MCF 10A (cell line): ENCODE measurements at regions not wholly inside any gene's neighbourhood (a gene's known extent, or its start where the extent isn't known, plus 50 kb on each side); places are given as distances from the start of the nearest gene placed in this dataset.

Source experiments
- BruUV-seq: library from RNA; stranded (reverse); fragments of 400-500 nt; replicated peaks from 2 replicates; lab custom pipeline; 2021; lab: Mats Ljungman, UMichigan
- CTCF ChIA-PET: fragments of 300-600 bp; sonication (Branson Sonifier 250); formaldehyde crosslinking; extraction: SDS; loops from one replicate; lab custom pipeline; 2021; ENCODE audit warnings: antibody characterized with exemption, inconsistent platforms; lab: Yijun Ruan, JAX
- POLR2A ChIA-PET: fragments of 300-600, 350-650 bp; sonication (Branson Sonifier 250); formaldehyde crosslinking; extraction: SDS; loops from one replicate; lab custom pipeline; 2020; ENCODE audit warnings: antibody characterized with exemption, inconsistent platforms; lab: Yijun Ruan, JAX
- DNase-seq: peaks from one replicate; pipeline ENCODE4 v3.0.0-alpha.2; 2018; ENCODE audit not compliant: unreplicated experiment
- H3K27ac Mint-ChIP-seq: one replicate; pipeline ENCODE4 v1.8.0; 2022; ENCODE audit warnings: mild to moderate bottlenecking, low read depth, mixed read lengths; ENCODE audit not compliant: unreplicated experiment
- H3K27me3 Mint-ChIP-seq: one replicate; pipeline ENCODE4 v1.8.0; 2022; ENCODE audit warnings: mixed read lengths; ENCODE audit not compliant: insufficient read depth, unreplicated experiment
- H3K36me3 Mint-ChIP-seq: one replicate; pipeline ENCODE4 v1.8.0; 2022; ENCODE audit warnings: mild to moderate bottlenecking, moderate library complexity, mixed read lengths; ENCODE audit not compliant: insufficient read depth, unreplicated experiment
- H3K4me1 Mint-ChIP-seq: one replicate; pipeline ENCODE4 v1.8.0; 2022; ENCODE audit warnings: mixed read lengths; ENCODE audit not compliant: insufficient read depth, unreplicated experiment
- H3K4me3 Mint-ChIP-seq: one replicate; pipeline ENCODE4 v1.8.0; 2022; ENCODE audit warnings: mild to moderate bottlenecking, moderate library complexity, mixed read lengths; ENCODE audit not compliant: unreplicated experiment
- H3K9me3 Mint-ChIP-seq: one replicate; pipeline ENCODE4 v1.8.0; 2022; ENCODE audit warnings: mixed read lengths; ENCODE audit not compliant: unreplicated experiment
- CTCF ChIP-seq: fragments of 200-600 bp; IDR thresholded peaks from one replicate; pipeline ENCODE4 v1.8.0; 2022; ENCODE audit warnings: antibody characterized with exemption, mild to moderate bottlenecking; ENCODE audit not compliant: unreplicated experiment
- intact Hi-C: fragments of 100-400 bp; cut with micrococcal nuclease; formaldehyde crosslinking; loops from 2 replicates; pipeline ENCODE4 v1.14.1; 2022

- CTCF ChIA-PET = interaction anchor here (0.5 to 1.2 kb wide), 4 partner anchors 9 to 271 kb away, joined by 3 read pairs; no protein-coding TSS in a partner anchor
- no peak overlapping the region for H3K4me3 Mint-ChIP-seq
- no peaks in the 10 kb centered on the region for H3K4me1 Mint-ChIP-seq
- no peaks in the 10 kb centered on the region for H3K27me3 Mint-ChIP-seq
- no peak overlapping the region for H3K27ac Mint-ChIP-seq
- POLR2A ChIA-PET = no interaction called here
- no peaks in the 10 kb centered on the region for H3K9me3 Mint-ChIP-seq
- TF ChIP-seq CTCF = no peak
- DNase-seq = no peak
- no peaks in the 10 kb centered on the region for H3K36me3 Mint-ChIP-seq
- intact Hi-C loops = no loop called here
- BruUV-seq = no TSS peak
Measured at GRCh38 chr2:56001947-56002346, 78.4 kb upstream of the EFEMP1 start.

GRCh38 chr2:56008661-56009431, 85.3 kb upstream of the EFEMP1 start:
- Mint-ChIP-seq H3K4me3 (no peak overlapping the region), H3K27me3 (no peaks in the 10 kb centered on the region), H3K9me3 (no peaks in the 10 kb centered on the region), H3K27ac (no peak overlapping the region), H3K4me1 (peaks cover 5% of the 10 kb centered on the region), H3K36me3 (no peaks in the 10 kb centered on the region)
- BruUV-seq = no TSS peak
- no peak for TF ChIP-seq CTCF
- intact Hi-C loops = loop anchor here (1.0 to 5.0 kb wide), 4 partner anchors 48 to 291 kb away; partner anchors contain the start of gene EFEMP1
- ChIA-PET POLR2A (interaction anchor here (0.7 to 0.9 kb wide), 2 partner anchors 11 to 238 kb away, joined by 3 to 4 read pairs; no protein-coding TSS in a partner anchor), CTCF (interaction anchor here (0.6 to 8.9 kb wide), 5 partner anchors 47 to 294 kb away, joined by 4 to 68 read pairs (median 5); no protein-coding TSS in a partner anchor)
- peak; percentile 33 for DNase-seq

GRCh38 chr2:56009758-56010458, 86.3 kb upstream of the EFEMP1 start:
- Mint-ChIP-seq H3K27ac (no peak overlapping the region), H3K4me1 (peaks cover 5% of the 10 kb centered on the region), H3K36me3 (no peaks in the 10 kb centered on the region), H3K27me3 (no peaks in the 10 kb centered on the region), H3K9me3 (no peaks in the 10 kb centered on the region), H3K4me3 (no peak overlapping the region)
- ChIA-PET POLR2A (interaction anchor here (0.6 to 0.7 kb wide), 2 partner anchors 75 to 365 kb away, joined by 4 read pairs; no protein-coding TSS in a partner anchor), CTCF (interaction anchor here (0.7 to 8.9 kb wide), 8 partner anchors 33 to 295 kb away, joined by 3 to 68 read pairs (median 4); no protein-coding TSS in a partner anchor)
- intact Hi-C loops = loop anchor here (1.0 to 5.0 kb wide), 5 partner anchors 49 to 292 kb away; partner anchors contain the start of gene EFEMP1
- no TSS peak for BruUV-seq
- DNase-seq = peak; percentile 60
- TF ChIP-seq CTCF = peak; percentile 68

- no peak overlapping the region for H3K4me3 Mint-ChIP-seq
- intact Hi-C loops = no loop called here
- ChIA-PET POLR2A (no interaction called here), CTCF (interaction anchor here (0.6 to 8.9 kb wide), 5 partner anchors 9 to 293 kb away, joined by 3 to 68 read pairs (median 3); no protein-coding TSS in a partner anchor)
- no peaks in the 10 kb centered on the region for H3K9me3 Mint-ChIP-seq
- DNase-seq = no peak
- no peak overlapping the region for H3K27ac Mint-ChIP-seq
- H3K27me3 Mint-ChIP-seq = no peaks in the 10 kb centered on the region
- no peak for TF ChIP-seq CTCF
- peaks cover 5% of the 10 kb centered on the region for H3K4me1 Mint-ChIP-seq
- BruUV-seq = no TSS peak
- no peaks in the 10 kb centered on the region for H3K36me3 Mint-ChIP-seq
Measured at GRCh38 chr2:56011624-56012023, 88.0 kb upstream of the EFEMP1 start.
